ENCODE measurements at regions not wholly inside any gene's neighbourhood (a gene's known extent, or its start where the extent isn't known, plus 50 kb on each side); places are given as distances from the start of the nearest gene placed in this dataset.

GRCh38 chr6:105649192-105649591 lies 246.3 kb upstream of the PREP start:
- DNase-seq (ENCODE audit: low read depth), result no peak

GRCh38 chr6:105648276-105648675 lies 245.4 kb upstream of the PREP start:
- DNase-seq (ENCODE audit: low read depth), result no peak

GRCh38 chr6:105646391-105646867 lies 243.5 kb upstream of the PREP start:
- DNase-seq (ENCODE audit: low read depth), result no peak

- DNase-seq (ENCODE audit: low read depth), result no peak
Observed at GRCh38 chr6:105645958-105646357, 243.1 kb upstream of the PREP start.

- peak; percentile 12 for DNase-seq (ENCODE audit: low read depth)
Observed at GRCh38 chr6:105645156-105645555, 242.3 kb upstream of the PREP start.

- no peak for DNase-seq (ENCODE audit: low read depth)
Observed at GRCh38 chr6:105644691-105645090, 241.8 kb upstream of the PREP start.

- DNase-seq (ENCODE audit: low read depth), result no peak
Observed at GRCh38 chr6:105644073-105644489, 241.2 kb upstream of the PREP start.

- peak; percentile 53 for DNase-seq (ENCODE audit: low read depth)
Observed at GRCh38 chr6:105642708-105643107, 239.8 kb upstream of the PREP start.

- DNase-seq (ENCODE audit: low read depth), result no peak
Observed at GRCh38 chr6:105641504-105641903, 238.6 kb upstream of the PREP start.

- no peak for DNase-seq (ENCODE audit: low read depth)
Observed at GRCh38 chr6:105639124-105639523, 236.2 kb upstream of the PREP start.

- DNase-seq (ENCODE audit: low read depth), result no peak
Observed at GRCh38 chr6:105633814-105634213, 230.9 kb upstream of the PREP start.

- no peak for DNase-seq (ENCODE audit: low read depth)
Observed at GRCh38 chr6:105628156-105628860, 225.4 kb upstream of the PREP start.

- no peak for DNase-seq (ENCODE audit: low read depth)
Observed at GRCh38 chr6:105626295-105627158, 223.6 kb upstream of the PREP start.

GRCh38 chr6:105624021-105624420 lies 221.1 kb upstream of the PREP start:
- DNase-seq (ENCODE audit: low read depth), result peak; percentile 71

- DNase-seq (ENCODE audit: low read depth), result no peak
Observed at GRCh38 chr6:105622226-105622625, 219.3 kb upstream of the PREP start.

- no peak for DNase-seq (ENCODE audit: low read depth)
Observed at GRCh38 chr6:105621564-105622175, 218.8 kb upstream of the PREP start.

- peak; percentile 26 for DNase-seq (ENCODE audit: low read depth)
Observed at GRCh38 chr6:105620878-105621277, 218.0 kb upstream of the PREP start.

GRCh38 chr6:105619971-105620741 lies 217.3 kb upstream of the PREP start:
- DNase-seq (ENCODE audit: low read depth), result no peak

GRCh38 chr6:105618247-105618646 lies 215.4 kb upstream of the PREP start:
- peak; percentile 48 for DNase-seq (ENCODE audit: low read depth)

GRCh38 chr6:105616521-105616920 lies 213.6 kb upstream of the PREP start:
- DNase-seq (ENCODE audit: low read depth), result peak; percentile 51

GRCh38 chr6:105611606-105612005 lies 208.7 kb upstream of the PREP start:
- DNase-seq (ENCODE audit: low read depth), result no peak
